HCT116 (cell line): ENCODE measurements at regions not wholly inside any gene's neighbourhood (a gene's known extent, or its start where the extent isn't known, plus 50 kb on each side); places are given as distances from the start of the nearest gene placed in this dataset.

ENCODE experiments used
- EGR1 ChIP-seq: IDR thresholded peaks from 2 replicates; pipeline ENCODE4 v1.6.1; 2012; ENCODE audit warnings: low read depth
- EZH2 ChIP-seq: fragments of 200-600 bp; sonication (generic); IDR thresholded peaks from 2 replicates; pipeline ENCODE4 v1.6.1; 2017; ENCODE audit warnings: antibody characterized with exemption, mixed run types
- POLR2A ChIP-seq: IDR thresholded peaks from 2 replicates; pipeline ENCODE4 v1.7.0; 2011; ENCODE audit warnings: borderline replicate concordance; ENCODE audit not compliant: insufficient read depth, insufficient read length; ENCODE audit errors: extremely low read depth
- SIN3A ChIP-seq: IDR thresholded peaks from 2 replicates; pipeline ENCODE4 v1.6.1; 2012; ENCODE audit warnings: low read depth
- SP1 ChIP-seq: IDR thresholded peaks from 2 replicates; pipeline ENCODE4 v1.6.1; 2012; ENCODE audit warnings: low read depth
- TF ChIP-seq, protein P1 (sequence below), 3 experiments: fragments of 200-600 bp in 1 of 3; sonication (generic) in 1 of 3; IDR thresholded peaks in 2 of 3; conservative IDR thresholded peaks in 1 of 3; 2 replicates each; pipeline ENCODE4 v1.5.1; 2012 to 2017; ENCODE audit warnings: low read depth in 2 of 3, low read length in 2 of 3, antibody characterized with exemption in 1 of 3, borderline replicate concordance in 1 of 3, control low read depth in 1 of 3, mild to moderate bottlenecking in 1 of 3, mixed read lengths in 1 of 3, mixed run types in 1 of 3, moderate library complexity in 1 of 3; ENCODE audit not compliant: insufficient read depth in 1 of 3

DNA sequence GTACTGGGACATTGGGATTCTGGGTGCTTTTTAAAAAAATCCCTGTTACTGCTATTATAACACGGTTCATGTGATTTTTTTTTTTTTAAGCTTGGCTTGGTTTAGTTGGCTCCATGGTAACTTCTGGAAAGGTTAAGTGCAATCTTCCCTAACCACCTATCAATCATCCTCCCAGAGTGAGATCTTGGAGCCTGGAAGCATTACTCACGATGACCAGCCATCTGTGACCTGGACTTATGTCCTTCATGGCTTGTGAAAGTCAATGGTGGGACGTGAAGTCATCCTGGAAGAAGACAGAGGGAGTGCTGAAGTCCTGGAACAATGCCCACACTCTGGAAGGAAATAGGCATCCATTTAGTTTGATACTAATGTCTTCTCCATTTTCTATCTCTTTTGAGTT lies 135.5 kb upstream of the FRMD4A start:
- TF ChIP-seq, protein P1, sequence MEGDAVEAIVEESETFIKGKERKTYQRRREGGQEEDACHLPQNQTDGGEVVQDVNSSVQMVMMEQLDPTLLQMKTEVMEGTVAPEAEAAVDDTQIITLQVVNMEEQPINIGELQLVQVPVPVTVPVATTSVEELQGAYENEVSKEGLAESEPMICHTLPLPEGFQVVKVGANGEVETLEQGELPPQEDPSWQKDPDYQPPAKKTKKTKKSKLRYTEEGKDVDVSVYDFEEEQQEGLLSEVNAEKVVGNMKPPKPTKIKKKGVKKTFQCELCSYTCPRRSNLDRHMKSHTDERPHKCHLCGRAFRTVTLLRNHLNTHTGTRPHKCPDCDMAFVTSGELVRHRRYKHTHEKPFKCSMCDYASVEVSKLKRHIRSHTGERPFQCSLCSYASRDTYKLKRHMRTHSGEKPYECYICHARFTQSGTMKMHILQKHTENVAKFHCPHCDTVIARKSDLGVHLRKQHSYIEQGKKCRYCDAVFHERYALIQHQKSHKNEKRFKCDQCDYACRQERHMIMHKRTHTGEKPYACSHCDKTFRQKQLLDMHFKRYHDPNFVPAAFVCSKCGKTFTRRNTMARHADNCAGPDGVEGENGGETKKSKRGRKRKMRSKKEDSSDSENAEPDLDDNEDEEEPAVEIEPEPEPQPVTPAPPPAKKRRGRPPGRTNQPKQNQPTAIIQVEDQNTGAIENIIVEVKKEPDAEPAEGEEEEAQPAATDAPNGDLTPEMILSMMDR (IDR thresholded peaks at IDR 0.05 in 2 of 3, conservative IDR thresholded peaks at IDR 0.05 in 1 of 3; ENCODE audit: borderline replicate concordance in 1 of 3, insufficient read depth in 1 of 3, low read depth in 2 of 3, low read length in 2 of 3) = no peak
- no peak for TF ChIP-seq SIN3A
- TF ChIP-seq EZH2 = no peak
- no peak for TF ChIP-seq POLR2A
- TF ChIP-seq EGR1 = no peak
- TF ChIP-seq SP1 = no peak
